ENCODE measurements at regions not wholly inside any gene's neighbourhood (a gene's known extent, or its start where the extent isn't known, plus 50 kb on each side); places are given as distances from the start of the nearest gene placed in this dataset.
"Not testable (repeated sequence)": the region's sequence is repeated elsewhere in the genome, so short reads cannot be mapped to it uniquely, and the experiment has no call there.

- no peak for DNase-seq
Measured at GRCh38 chr4:112061207-112061817, 83.9 kb upstream of the FAM241A start.

- DNase-seq, result no peak
Measured at GRCh38 chr4:112063260-112063659, 82.0 kb upstream of the FAM241A start.

- no peak for DNase-seq
Measured at GRCh38 chr4:112069110-112069509, 76.1 kb upstream of the FAM241A start.

- DNase-seq, result no peak
Measured at GRCh38 chr4:112073181-112073580, 72.1 kb upstream of the FAM241A start.

GRCh38 chr4:112075129-112075753 lies 70.0 kb upstream of the FAM241A start:
- DNase-seq, result no peak

GRCh38 chr4:112075906-112076305 lies 69.3 kb upstream of the FAM241A start:
- no peak for DNase-seq

GRCh38 chr4:112076919-112077608 lies 68.2 kb upstream of the FAM241A start:
- DNase-seq, result no peak

- DNase-seq, result no peak
Measured at GRCh38 chr4:112077743-112078142, 67.5 kb upstream of the FAM241A start.

GRCh38 chr4:112082954-112083586 lies 62.2 kb upstream of the FAM241A start:
- no peak for DNase-seq

- DNase-seq, result no peak
Measured at GRCh38 chr4:112083587-112084347, 61.5 kb upstream of the FAM241A start.

- no peak for DNase-seq
Measured at GRCh38 chr4:112085156-112086035, 59.9 kb upstream of the FAM241A start.

- DNase-seq, result no peak
Measured at GRCh38 chr4:112086036-112086434, 59.2 kb upstream of the FAM241A start.

- not testable (repeated sequence) for DNase-seq
Measured at GRCh38 chr4:112086661-112087060, 58.6 kb upstream of the FAM241A start.

- DNase-seq, result not testable (repeated sequence)
Measured at GRCh38 chr4:112092330-112092729, 52.9 kb upstream of the FAM241A start.

- DNase-seq, result no peak
Measured at GRCh38 chr4:112093636-112094202, 51.5 kb upstream of the FAM241A start.

GRCh38 chr4:112094330-112094729 lies 50.9 kb upstream of the FAM241A start:
- no peak for DNase-seq
